Lung (tissue), 11 donors: ENCODE measurements at regions not wholly inside any gene's neighbourhood (a gene's known extent, or its start where the extent isn't known, plus 50 kb on each side); places are given as distances from the start of the nearest gene placed in this dataset.
A peak's percentile ranks its signal among the peaks of the same experiment; 100 is the strongest.

Experiments
- ATAC-seq: fragments of 200-7000 bp; cut with Tn5 transposase; one replicate; pipeline ENCODE4 v1.9.1; 2020; ENCODE audit warnings: moderate number of reproducible peaks; ENCODE audit not compliant: insufficient read depth, low FRiP score
- DNase-seq, 3 donors: peaks; one replicate each; pipeline ENCODE4 v3.0.0-alpha.2; 2013 to 2017
- H3K27ac ChIP-seq, 2 donors: one replicate each; pipeline ENCODE4 v1.5.1; 2013; ENCODE audit warnings: mild to moderate bottlenecking in 2 of 2, moderate library complexity in 2 of 2, control low read depth in 1 of 2, inconsistent platforms in 1 of 2, low read depth in 1 of 2, low read length in 1 of 2
- H3K27me3 ChIP-seq, 3 donors: one replicate each; pipeline ENCODE4 v1.5.1; 2013; ENCODE audit warnings: low read length in 2 of 3; ENCODE audit not compliant: control insufficient read depth in 3 of 3, insufficient read depth in 3 of 3
- H3K36me3 ChIP-seq, 4 donors: one replicate each; pipeline ENCODE4 v1.5.1; 2013; ENCODE audit warnings: low read length in 4 of 4, mild to moderate bottlenecking in 1 of 4, moderate library complexity in 1 of 4; ENCODE audit not compliant: control insufficient read depth in 4 of 4, insufficient read depth in 4 of 4
- H3K4me1 ChIP-seq, 5 donors: one replicate each; pipeline ENCODE4 v1.5.1; 2013; ENCODE audit warnings: low read length in 5 of 5, mild to moderate bottlenecking in 2 of 5, moderate library complexity in 1 of 5; ENCODE audit not compliant: control insufficient read depth in 5 of 5, insufficient read depth in 5 of 5
- H3K4me3 ChIP-seq: one replicate; pipeline ENCODE4 v1.5.1; 2013; ENCODE audit warnings: mild to moderate bottlenecking, control low read depth, moderate library complexity
- H3K9ac ChIP-seq, 2 donors: one replicate each; pipeline ENCODE4 v1.5.1; 2013; ENCODE audit warnings: low read length in 2 of 2, control low read depth in 1 of 2; ENCODE audit not compliant: insufficient read depth in 1 of 2
- H3K9me3 ChIP-seq, 4 donors: one replicate each; pipeline ENCODE4 v1.5.1; 2013; ENCODE audit warnings: low read length in 3 of 4, mild to moderate bottlenecking in 1 of 4, moderate library complexity in 1 of 4; ENCODE audit not compliant: control insufficient read depth in 4 of 4, insufficient read depth in 3 of 4
- WGBS, 2 donors: extraction: QIAGEN DNeasy Blood & Tissue Kit; methylation state at CpG; one replicate each; pipeline ENCODE4 v1.1.7; 2013; 5-methylcytosine and 5-hydroxymethylcytosine counted together
- TF ChIP-seq, protein P1 (sequence below): IDR thresholded peaks from 2 replicates; pipeline ENCODE4 v1.5.1; 2012; ENCODE audit warnings: mild to moderate bottlenecking; ENCODE audit errors: control extremely low read depth, extremely low read depth
- donor health status: control.
- donor health status: control.
- donor health status: Bipolar disorder and iron deficiency.
- donor health status: healthy.
- donor health status: DM: yes; HTN: yes; CAD: no.

DNA sequence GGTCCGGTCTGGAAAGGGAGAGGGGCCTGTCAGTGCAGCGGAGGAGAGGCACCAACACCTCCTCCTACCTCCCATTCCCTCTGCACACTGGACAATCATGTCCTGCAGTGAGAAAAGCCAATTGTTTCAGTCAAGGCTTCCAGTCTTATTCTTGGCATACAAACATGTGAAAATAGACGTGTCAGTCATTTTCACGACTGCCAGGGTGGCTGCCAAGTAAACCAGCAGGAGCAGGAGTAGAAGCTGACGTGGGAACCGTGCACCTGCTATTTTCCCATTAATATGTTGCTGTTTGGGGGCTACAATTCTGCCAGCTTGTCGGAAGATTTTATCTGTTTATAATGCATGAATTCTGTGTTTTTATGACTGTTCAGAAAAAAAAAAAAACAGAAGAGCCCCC is 202.3 kb downstream of the SPP2 start:
- ATAC-seq: no peak
- H3K4me1 ChIP-seq: peaks cover 0 to 16% (median 4%) of the 10 kb centered on the region in 5 donors
- TF ChIP-seq, protein P1, sequence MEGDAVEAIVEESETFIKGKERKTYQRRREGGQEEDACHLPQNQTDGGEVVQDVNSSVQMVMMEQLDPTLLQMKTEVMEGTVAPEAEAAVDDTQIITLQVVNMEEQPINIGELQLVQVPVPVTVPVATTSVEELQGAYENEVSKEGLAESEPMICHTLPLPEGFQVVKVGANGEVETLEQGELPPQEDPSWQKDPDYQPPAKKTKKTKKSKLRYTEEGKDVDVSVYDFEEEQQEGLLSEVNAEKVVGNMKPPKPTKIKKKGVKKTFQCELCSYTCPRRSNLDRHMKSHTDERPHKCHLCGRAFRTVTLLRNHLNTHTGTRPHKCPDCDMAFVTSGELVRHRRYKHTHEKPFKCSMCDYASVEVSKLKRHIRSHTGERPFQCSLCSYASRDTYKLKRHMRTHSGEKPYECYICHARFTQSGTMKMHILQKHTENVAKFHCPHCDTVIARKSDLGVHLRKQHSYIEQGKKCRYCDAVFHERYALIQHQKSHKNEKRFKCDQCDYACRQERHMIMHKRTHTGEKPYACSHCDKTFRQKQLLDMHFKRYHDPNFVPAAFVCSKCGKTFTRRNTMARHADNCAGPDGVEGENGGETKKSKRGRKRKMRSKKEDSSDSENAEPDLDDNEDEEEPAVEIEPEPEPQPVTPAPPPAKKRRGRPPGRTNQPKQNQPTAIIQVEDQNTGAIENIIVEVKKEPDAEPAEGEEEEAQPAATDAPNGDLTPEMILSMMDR: no peak
- 82 to 88% methylated on average over 7 of the region's 7 CpGs for WGBS, 2 donors
- H3K36me3 ChIP-seq: no peaks in the 10 kb centered on the region
- H3K9me3 ChIP-seq: no peaks in the 10 kb centered on the region
- no peak for DNase-seq
- peaks cover 0 to 2% (median 0%) of the 10 kb centered on the region in 3 donors for H3K27me3 ChIP-seq
- H3K27ac ChIP-seq: no peak overlapping the region
- no peak overlapping the region for H3K4me3 ChIP-seq
- no peak overlapping the region for H3K9ac ChIP-seq

- TF ChIP-seq, protein P1: no peak
- DNase-seq (peak in 2 of 3 donors; percentile 46 to 68), ATAC-seq (peak; percentile 14)
- Histone ChIP-seq H3K36me3 (no peaks in the 10 kb centered on the region), H3K27me3 (no peaks in the 10 kb centered on the region), H3K4me3 (no peak overlapping the region), H3K4me1 (peaks cover 0 to 16% (median 4%) of the 10 kb centered on the region in 5 donors), H3K9ac (no peak overlapping the region), H3K9me3 (peaks cover 0 to 2% (median 0%) of the 10 kb centered on the region in 4 donors), H3K27ac (no peak overlapping the region)
- 67 to 68% methylated on average over 8 of the region's 8 CpGs for WGBS, 2 donors
Observed at GRCh38 chr2:234251326-234252271, 201.1 kb downstream of the SPP2 start.

DNA sequence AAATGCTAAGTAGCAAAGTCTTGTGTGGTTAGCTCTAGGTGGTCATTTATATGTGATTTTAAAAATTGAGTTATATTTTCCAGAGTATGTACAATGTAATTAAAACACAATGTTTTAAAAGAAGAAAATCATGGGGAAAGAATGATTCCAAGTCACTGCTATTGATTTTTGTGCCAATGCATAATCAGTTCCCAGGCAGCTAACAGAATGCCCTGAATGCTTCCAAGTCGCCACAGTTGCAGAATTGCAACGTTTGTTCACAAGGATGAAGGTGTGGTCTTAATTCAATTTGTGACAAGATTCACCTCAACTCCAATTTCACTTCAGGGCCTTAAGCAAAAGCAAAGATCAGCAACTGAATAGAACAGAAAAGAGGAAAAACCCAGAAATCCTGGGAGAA is 200.4 kb downstream of the SPP2 start:
- ATAC-seq (no peak), DNase-seq (no peak)
- 74 to 85% methylated on average over 2 of the region's 2 CpGs for WGBS, 2 donors
- Histone ChIP-seq H3K27me3 (no peaks in the 10 kb centered on the region), H3K9me3 (peaks cover 0 to 2% (median 0%) of the 10 kb centered on the region in 4 donors), H3K4me1 (peaks cover 0 to 16% (median 4%) of the 10 kb centered on the region in 5 donors), H3K9ac (no peak overlapping the region), H3K27ac (no peak overlapping the region), H3K4me3 (no peak overlapping the region), H3K36me3 (no peaks in the 10 kb centered on the region)
- TF ChIP-seq, protein P1: no peak
